ENCODE measurements at regions not wholly inside any gene's neighbourhood (a gene's known extent, or its start where the extent isn't known, plus 50 kb on each side); places are given as distances from the start of the nearest gene placed in this dataset.

- peak in 3 of 4 experiments; percentile 22 to 36 (median 32) for TF ChIP-seq CTCF (IDR thresholded peaks at IDR 0.05)
- no peak for TF ChIP-seq POLR2A (IDR thresholded peaks at IDR 0.05)
- no peak for TF ChIP-seq POLR2AphosphoS5 (IDR thresholded peaks at IDR 0.05)
These were observed 163.1 kb downstream of the SMARCA1 start for GRCh38 chrX:129360175-129360574.

Data from prostate gland (tissue), 2 donors.